Kidney tubule cell (primary cell): ENCODE measurements at regions not wholly inside any gene's neighbourhood (a gene's known extent, or its start where the extent isn't known, plus 50 kb on each side); places are given as distances from the start of the nearest gene placed in this dataset.
A peak's percentile ranks its signal among the peaks of the same experiment; 100 is the strongest.

ENCODE experiments used
- DNase-seq: peaks from one replicate; pipeline ENCODE4 v3.0.0-alpha.2; 2018; ENCODE audit warnings: low spot score

- no peak for DNase-seq
Measured at GRCh38 chr6:18335948-18336347, 51.2 kb upstream of the RNF144B start.

- no peak for DNase-seq
Measured at GRCh38 chr6:18334251-18334650, 52.9 kb upstream of the RNF144B start.

- DNase-seq = no peak
Measured at GRCh38 chr6:18330548-18331081, 56.5 kb upstream of the RNF144B start.

GRCh38 chr6:18329776-18330175 lies 57.4 kb upstream of the RNF144B start:
- DNase-seq = no peak

GRCh38 chr6:18328540-18328939 lies 58.6 kb upstream of the RNF144B start:
- peak; percentile 72 for DNase-seq

- DNase-seq = peak; percentile 58
Measured at GRCh38 chr6:18328070-18328469, 59.1 kb upstream of the RNF144B start.

- DNase-seq = peak; percentile 52
Measured at GRCh38 chr6:18327626-18328025, 59.5 kb upstream of the RNF144B start.

- no peak for DNase-seq
Measured at GRCh38 chr6:18326980-18327379, 60.2 kb upstream of the RNF144B start.

- DNase-seq = no peak
Measured at GRCh38 chr6:18326001-18326400, 61.1 kb upstream of the RNF144B start.

GRCh38 chr6:18324706-18325042 lies 60.3 kb upstream of the DEK start:
- DNase-seq = no peak

- peak; percentile 69 for DNase-seq
Measured at GRCh38 chr6:18323935-18324705, 59.8 kb upstream of the DEK start.

- DNase-seq = peak; percentile 48
Measured at GRCh38 chr6:18317850-18318249, 53.5 kb upstream of the DEK start.

GRCh38 chr6:18314317-18314997 lies 50.1 kb upstream of the DEK start:
- no peak for DNase-seq
